ENCODE measurements at regions not wholly inside any gene's neighbourhood (a gene's known extent, or its start where the extent isn't known, plus 50 kb on each side); places are given as distances from the start of the nearest gene placed in this dataset.
"Not testable (repeated sequence)": the region's sequence is repeated elsewhere in the genome, so short reads cannot be mapped to it uniquely, and the experiment has no call there.

DNA sequence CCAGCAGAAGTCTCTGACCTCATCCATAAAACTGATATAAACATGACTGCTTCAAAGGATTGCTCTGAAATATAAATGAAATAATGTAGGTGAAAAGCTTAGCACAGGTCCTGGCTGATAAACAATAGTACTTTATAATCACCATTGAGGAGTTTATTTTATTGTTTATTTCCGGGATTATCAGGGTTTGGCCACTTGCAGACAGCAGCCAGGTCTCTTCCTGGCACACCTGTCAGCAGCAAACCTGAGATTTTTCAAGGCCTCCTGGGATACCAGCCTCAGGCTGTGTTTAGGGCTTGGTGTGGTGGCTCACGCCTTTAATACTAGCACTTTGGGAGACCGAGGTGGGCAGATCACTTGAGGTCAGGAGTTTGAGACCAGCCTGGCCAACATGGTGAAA, 181.6 kb upstream of the IRF2BP2 start:
- not testable (repeated sequence) for TF ChIP-seq CTCF, POLR2A (IDR thresholded peaks at IDR 0.05)
